ENCODE measurements at regions not wholly inside any gene's neighbourhood (a gene's known extent, or its start where the extent isn't known, plus 50 kb on each side); places are given as distances from the start of the nearest gene placed in this dataset.

DNA sequence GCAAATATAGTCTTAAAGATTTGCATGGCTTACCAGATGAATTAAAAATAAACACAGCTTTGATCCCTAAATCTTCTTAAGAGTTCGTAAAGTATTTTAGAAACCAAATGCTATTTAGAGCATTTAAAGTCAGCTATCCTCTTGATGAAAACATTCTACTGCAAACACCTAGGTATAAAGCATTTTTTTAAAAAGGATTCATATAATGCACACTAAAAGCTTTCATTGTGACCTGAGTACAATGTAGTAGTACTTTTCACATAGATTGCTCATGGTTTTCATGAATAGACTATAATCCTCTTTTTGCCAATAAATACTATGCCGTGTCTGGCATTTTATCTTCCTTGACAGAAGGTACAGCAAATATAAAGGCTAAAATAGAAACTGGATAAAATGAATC lies 805.1 kb upstream of the INTU start:
- Histone ChIP-seq H3K4me1 (no peaks in the 10 kb centered on the region), H3K36me3 (no peaks in the 10 kb centered on the region), H3K9me3 (peaks cover 0 to 14% (median 1%) of the 10 kb centered on the region in 4 donors), H3K4me3 (no peak overlapping the region), H3K27me3 (no peaks in the 10 kb centered on the region), H3K27ac (no peak overlapping the region)
- TF ChIP-seq POLR2AphosphoS5 (IDR thresholded peaks at IDR 0.05), result no peak
- TF ChIP-seq POLR2A (IDR thresholded peaks at IDR 0.05), result no peak
- no peak for TF ChIP-seq EP300 (IDR thresholded peaks at IDR 0.05)
- TF ChIP-seq CTCF (IDR thresholded peaks at IDR 0.05), result no peak
- 84% methylated on average over 2 of the region's 2 CpGs for WGBS, 2 donors
- intact Hi-C loops (cut with DNase I), result no loop called here
- DNase-seq, result no peak

- no peaks in the 10 kb centered on the region for H3K27me3 ChIP-seq
- H3K36me3 ChIP-seq, result no peaks in the 10 kb centered on the region
- no peak for DNase-seq
- intact Hi-C loops (cut with DNase I), result no loop called here
- H3K27ac ChIP-seq, result no peak overlapping the region
- no peaks in the 10 kb centered on the region for H3K4me1 ChIP-seq
- H3K4me3 ChIP-seq, result no peak overlapping the region
- TF ChIP-seq POLR2AphosphoS5 (IDR thresholded peaks at IDR 0.05), result no peak
- no peak for TF ChIP-seq CTCF (IDR thresholded peaks at IDR 0.05)
- TF ChIP-seq POLR2A (IDR thresholded peaks at IDR 0.05), result no peak
- no peak for TF ChIP-seq EP300 (IDR thresholded peaks at IDR 0.05)
- H3K9me3 ChIP-seq, result peaks cover 0 to 9% (median 6%) of the 10 kb centered on the region in 4 donors
These were observed 797.9 kb upstream of the INTU start for GRCh38 chr4:126834854-126835253.

DNA sequence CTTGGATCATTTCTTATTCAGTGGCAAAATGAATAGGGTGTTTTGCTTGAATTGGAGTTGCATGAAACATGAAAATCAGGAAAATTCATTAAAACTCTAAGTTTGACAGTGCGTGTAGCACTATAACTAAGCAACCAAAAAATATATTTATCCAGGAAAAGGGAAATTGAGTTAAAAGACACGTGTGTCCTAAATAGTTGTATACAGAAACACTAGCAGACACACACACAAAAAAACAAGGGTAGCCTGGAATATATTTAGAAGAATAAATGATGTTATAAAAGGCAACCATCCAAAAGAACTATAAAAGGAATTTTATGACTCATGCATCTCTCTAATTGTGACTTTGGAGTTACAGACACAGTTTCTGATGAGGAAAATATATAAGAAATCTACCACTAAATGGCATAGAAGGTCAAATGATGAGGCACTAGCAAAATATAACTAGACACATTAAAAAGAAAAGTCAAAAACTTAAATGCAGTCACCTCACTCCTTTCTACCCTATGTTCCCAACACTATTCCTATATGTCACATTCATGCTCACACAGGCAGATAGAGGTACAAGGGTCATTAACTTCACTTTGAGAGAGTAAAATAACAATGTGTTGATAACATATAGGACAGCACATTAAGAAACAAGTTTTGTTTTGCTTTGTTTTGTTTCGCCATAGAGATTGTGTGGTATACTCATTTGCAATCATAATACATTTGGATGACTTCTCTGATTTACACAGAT lies 793.6 kb upstream of the INTU start:
- no peaks in the 10 kb centered on the region for H3K36me3 ChIP-seq
- no peak for DNase-seq
- TF ChIP-seq EP300 (IDR thresholded peaks at IDR 0.05) (no peak), POLR2A (IDR thresholded peaks at IDR 0.05) (no peak), POLR2AphosphoS5 (IDR thresholded peaks at IDR 0.05) (no peak), CTCF (IDR thresholded peaks at IDR 0.05) (no peak)
- peaks cover 0 to 9% (median 4%) of the 10 kb centered on the region in 4 donors for H3K9me3 ChIP-seq
- H3K27ac ChIP-seq, result no peak overlapping the region
- intact Hi-C loops (cut with DNase I), result no loop called here
- no peak overlapping the region for H3K4me3 ChIP-seq
- H3K4me1 ChIP-seq, result no peaks in the 10 kb centered on the region
- 76 to 78% methylated on average over 3 of the region's 3 CpGs for WGBS, 2 donors
- no peaks in the 10 kb centered on the region for H3K27me3 ChIP-seq

DNA sequence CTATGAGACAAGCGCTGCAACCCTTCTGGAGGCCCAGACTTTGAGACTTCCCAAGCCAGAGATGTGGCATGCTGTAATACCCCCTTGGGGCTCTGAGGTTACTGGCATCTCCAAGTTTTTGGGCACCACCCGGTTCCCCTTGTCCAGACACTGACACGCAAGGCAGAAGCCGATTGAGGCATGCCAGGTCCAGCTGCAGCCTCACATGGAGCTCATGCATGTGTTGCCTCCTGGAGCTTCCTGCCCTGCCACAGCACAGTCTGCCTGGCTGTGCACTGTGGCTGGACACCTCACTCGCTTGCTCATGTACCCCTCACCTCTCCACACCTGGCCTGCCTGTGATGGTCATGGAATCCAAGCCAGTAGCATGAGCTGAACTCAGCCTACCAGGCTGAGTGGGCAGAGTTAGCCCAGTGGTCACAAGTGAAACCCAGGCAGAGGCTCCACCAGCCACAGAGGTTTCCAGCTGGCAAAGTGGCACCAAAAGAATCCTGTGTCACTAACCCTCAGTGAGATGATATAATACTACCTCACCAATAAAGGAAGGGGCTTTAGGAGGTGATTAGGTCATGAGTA lies 789.2 kb upstream of the INTU start:
- no peak for TF ChIP-seq POLR2AphosphoS5 (IDR thresholded peaks at IDR 0.05)
- no peak for TF ChIP-seq POLR2A (IDR thresholded peaks at IDR 0.05)
- no peak for TF ChIP-seq CTCF (IDR thresholded peaks at IDR 0.05)
- no peak for TF ChIP-seq EP300 (IDR thresholded peaks at IDR 0.05)
- DNase-seq, result no peak
- intact Hi-C loops (cut with DNase I), result no loop called here

More for the DNA sequence above, 789.2 kb upstream of the INTU start:
- Histone ChIP-seq H3K36me3 (no peaks in the 10 kb centered on the region), H3K4me1 (no peaks in the 10 kb centered on the region), H3K27ac (no peak overlapping the region), H3K27me3 (no peaks in the 10 kb centered on the region), H3K9me3 (peaks cover 0 to 9% (median 0%) of the 10 kb centered on the region in 4 donors), H3K4me3 (no peak overlapping the region)
- WGBS, 2 donors, result 90 to 91% methylated on average over 5 of the region's 5 CpGs
